Urinary bladder (tissue), 3 donors: ENCODE measurements at regions not wholly inside any gene's neighbourhood (a gene's known extent, or its start where the extent isn't known, plus 50 kb on each side); places are given as distances from the start of the nearest gene placed in this dataset.

Source experiments
- DNase-seq: peaks from one replicate; pipeline ENCODE4 v3.0.0-alpha.2; 2015; ENCODE audit errors: extremely low spot score
- H3K27ac ChIP-seq: one replicate; pipeline ENCODE4 v1.5.1; 2013; ENCODE audit warnings: low read depth, mild to moderate bottlenecking, moderate library complexity
- H3K36me3 ChIP-seq: one replicate; pipeline ENCODE4 v1.6.1; 2013; ENCODE audit warnings: mild to moderate bottlenecking, moderate library complexity; ENCODE audit not compliant: insufficient read depth
- H3K4me1 ChIP-seq: one replicate; pipeline ENCODE4 v1.6.1; 2013; ENCODE audit warnings: mild to moderate bottlenecking, moderate library complexity; ENCODE audit not compliant: insufficient read depth
- H3K4me3 ChIP-seq: one replicate; pipeline ENCODE4 v1.5.1; 2013; ENCODE audit warnings: low read depth, low read length
- WGBS: extraction: QIAGEN DNeasy Blood & Tissue Kit; methylation state at CpG from one replicate; pipeline ENCODE4 v1.1.7; 2013; 5-methylcytosine and 5-hydroxymethylcytosine counted together
- donor health status: healthy with polysubstance abuse.
- donor health status: healthy.

DNA sequence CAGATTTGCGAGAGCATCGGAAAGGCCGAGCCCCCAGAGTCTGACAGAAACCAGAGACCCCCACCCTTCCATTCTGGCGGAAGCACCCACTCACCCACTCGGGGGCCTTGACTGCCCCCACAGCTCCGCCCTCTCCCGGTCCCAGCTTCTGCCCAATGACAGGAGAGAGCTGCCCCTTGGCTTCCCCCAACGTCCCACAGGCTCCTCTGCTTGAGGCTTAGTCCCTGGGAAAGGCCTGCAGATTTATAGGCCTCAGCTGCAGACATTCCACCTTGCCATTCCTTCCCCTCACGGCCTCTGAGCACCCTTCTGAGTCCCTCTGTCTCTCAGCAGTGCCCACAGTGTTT, 125.0 kb upstream of the NCAM1 start:
- Histone ChIP-seq H3K36me3 (no peaks in the 10 kb centered on the region), H3K27ac (no peak overlapping the region), H3K4me1 (no peaks in the 10 kb centered on the region), H3K4me3 (no peak overlapping the region)
- DNase-seq = no peak
- 76% methylated on average over 9 of the region's 9 CpGs for WGBS

DNA sequence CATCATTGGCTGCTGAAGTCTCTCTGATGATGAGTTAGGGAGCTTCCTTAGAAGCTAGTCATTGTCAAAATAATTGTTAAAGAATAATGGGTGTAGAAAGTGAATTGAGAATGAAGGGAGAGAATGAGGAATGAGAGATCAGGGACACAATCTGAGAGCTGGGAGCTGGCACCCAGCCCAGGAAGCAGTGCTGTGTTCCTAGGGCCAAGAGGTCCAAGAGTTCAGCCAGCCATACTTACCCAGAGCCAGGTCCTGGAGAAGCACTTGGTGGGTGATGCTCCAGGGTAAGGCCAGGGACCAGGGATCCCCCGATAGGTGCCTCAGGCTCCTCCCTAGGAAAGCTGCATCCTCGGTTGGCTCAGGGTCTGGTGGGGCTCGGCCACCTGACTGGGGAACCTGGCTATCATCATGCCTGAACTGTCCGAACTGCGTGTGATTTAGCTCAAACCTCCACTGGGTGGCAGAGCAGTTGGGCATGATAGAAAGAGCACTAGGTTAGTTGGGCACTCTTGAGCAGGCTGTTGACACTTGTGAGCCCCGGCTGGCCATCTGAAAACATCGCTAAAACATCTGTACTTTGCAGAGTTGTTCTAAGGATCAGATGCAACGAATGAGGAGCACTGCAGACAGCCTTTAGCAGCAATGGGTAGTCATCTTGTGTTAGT, 123.9 kb upstream of the NCAM1 start:
- 65% methylated on average over 8 of the region's 8 CpGs for WGBS
- Histone ChIP-seq H3K27ac (no peak overlapping the region), H3K4me3 (no peak overlapping the region), H3K36me3 (no peaks in the 10 kb centered on the region), H3K4me1 (no peaks in the 10 kb centered on the region)
- no peak for DNase-seq

DNA sequence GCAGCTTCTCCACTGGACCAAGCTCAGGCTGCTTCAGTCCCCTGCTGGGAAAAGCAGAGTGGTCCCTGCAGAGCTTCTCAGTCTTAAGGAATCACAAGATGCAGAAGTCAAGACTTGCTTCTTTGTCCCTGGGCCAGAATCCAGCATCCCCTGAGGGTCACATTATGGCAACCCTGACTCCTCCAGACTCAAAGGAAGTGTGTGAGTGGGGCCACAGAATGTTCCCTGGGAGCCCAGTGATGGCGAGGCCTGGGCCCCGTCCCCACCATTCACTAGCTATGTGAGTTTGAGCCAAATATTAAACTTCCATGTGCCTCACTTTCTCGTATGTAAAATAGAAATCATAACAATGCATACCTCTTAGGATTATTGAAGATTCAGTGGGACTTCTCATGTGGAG, 122.2 kb upstream of the NCAM1 start:
- no peak overlapping the region for H3K27ac ChIP-seq
- H3K4me1 ChIP-seq = no peaks in the 10 kb centered on the region
- no peak overlapping the region for H3K4me3 ChIP-seq
- WGBS = 87% methylated on average over 3 of the region's 3 CpGs
- no peaks in the 10 kb centered on the region for H3K36me3 ChIP-seq
- DNase-seq = no peak

DNA sequence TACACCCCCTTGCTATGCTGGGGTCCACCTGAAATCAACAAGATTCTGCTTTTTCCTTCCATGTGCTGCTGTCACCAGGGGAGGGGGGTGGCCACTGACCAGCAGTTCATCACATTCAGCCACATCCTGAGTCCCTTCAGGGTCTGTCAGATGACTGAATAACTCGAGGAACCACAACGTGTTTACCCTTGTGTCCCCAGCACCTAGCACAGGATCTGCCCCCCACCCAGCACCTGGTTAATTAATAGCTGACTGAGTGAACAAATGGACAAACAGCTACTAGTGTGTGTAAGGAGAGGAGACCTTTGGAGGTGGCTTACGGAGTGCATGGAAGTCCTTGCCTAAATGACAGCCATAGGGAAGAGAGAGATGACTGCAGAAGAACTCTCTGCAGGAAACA, 119.5 kb upstream of the NCAM1 start:
- no peak overlapping the region for H3K27ac ChIP-seq
- no peaks in the 10 kb centered on the region for H3K36me3 ChIP-seq
- no peaks in the 10 kb centered on the region for H3K4me1 ChIP-seq
- no peak overlapping the region for H3K4me3 ChIP-seq
- no peak for DNase-seq
- WGBS = 71% methylated on average over 3 of the region's 3 CpGs

GRCh38 chr11:112842151-112842550, 119.1 kb upstream of the NCAM1 start:
- Histone ChIP-seq H3K4me3 (no peak overlapping the region), H3K27ac (no peak overlapping the region), H3K36me3 (no peaks in the 10 kb centered on the region), H3K4me1 (no peaks in the 10 kb centered on the region)
- 88% methylated on average over 4 of the region's 4 CpGs for WGBS
- no peak for DNase-seq

DNA sequence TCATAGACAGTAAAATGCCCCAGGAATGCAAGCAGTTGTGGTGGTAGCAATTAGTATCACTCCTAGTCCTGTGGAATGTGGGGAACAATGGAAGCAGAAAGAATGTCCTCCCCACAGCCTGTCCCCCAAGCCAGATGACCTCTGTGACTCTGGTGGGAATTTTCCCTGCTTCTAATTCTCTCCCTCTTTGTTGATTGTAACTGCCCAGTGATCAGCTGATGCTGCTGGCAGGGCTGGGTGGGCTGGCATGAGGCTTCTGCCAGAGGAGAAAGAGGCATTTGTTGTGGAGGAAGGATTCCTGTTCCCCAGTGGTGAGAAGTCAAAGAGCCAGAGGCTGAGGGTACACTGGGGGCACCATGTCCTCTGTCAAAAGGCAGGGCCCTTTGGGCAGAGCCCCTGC, 116.7 kb upstream of the NCAM1 start:
- Histone ChIP-seq H3K36me3 (no peaks in the 10 kb centered on the region), H3K4me1 (no peaks in the 10 kb centered on the region), H3K27ac (no peak overlapping the region), H3K4me3 (no peak overlapping the region)
- DNase-seq = no peak

- H3K4me1 ChIP-seq = no peaks in the 10 kb centered on the region
- WGBS = 96% methylated on average over 4 of the region's 4 CpGs
- H3K4me3 ChIP-seq = no peak overlapping the region
- H3K27ac ChIP-seq = no peak overlapping the region
- DNase-seq = no peak
- H3K36me3 ChIP-seq = no peaks in the 10 kb centered on the region
Observed at GRCh38 chr11:112847568-112847967, 113.7 kb upstream of the NCAM1 start.

DNA sequence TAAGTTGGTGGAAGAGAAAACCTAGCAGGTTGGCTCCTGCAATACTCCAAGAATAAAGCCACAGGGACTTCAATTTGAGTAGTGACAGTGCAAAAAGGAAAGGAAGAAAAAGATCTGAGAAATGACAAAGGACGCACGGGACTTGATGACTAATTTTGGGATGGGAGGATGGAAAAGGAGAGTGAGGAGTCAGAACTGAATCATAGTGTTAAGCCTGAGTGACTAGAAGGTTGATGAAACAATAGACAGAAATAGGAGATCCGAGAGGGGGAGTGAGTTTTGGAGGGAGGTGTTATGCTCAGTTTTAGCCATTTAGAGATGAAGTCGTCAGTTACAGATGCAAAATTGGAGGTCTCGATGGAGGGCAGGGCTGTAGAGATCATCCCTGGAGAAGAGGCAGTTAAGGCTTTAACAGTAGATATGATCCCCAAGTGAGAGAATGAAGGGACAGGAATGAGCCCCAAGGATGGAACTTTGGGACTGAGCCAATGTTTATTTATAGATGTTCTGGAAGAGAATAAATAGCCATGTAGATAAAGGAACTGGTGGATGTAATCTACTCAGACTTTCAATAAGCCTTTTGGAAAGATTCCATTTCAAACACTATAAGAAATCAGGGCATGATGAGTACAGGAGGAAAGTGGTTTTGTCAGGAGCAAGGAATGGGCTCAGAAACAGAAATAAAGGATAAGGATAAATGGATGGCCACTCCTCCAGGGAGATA, 108.9 kb upstream of the NCAM1 start:
- H3K4me3 ChIP-seq = no peak overlapping the region
- 59% methylated on average over 5 of the region's 5 CpGs for WGBS
- H3K4me1 ChIP-seq = no peaks in the 10 kb centered on the region
- H3K36me3 ChIP-seq = no peaks in the 10 kb centered on the region
- no peak for DNase-seq
- H3K27ac ChIP-seq = no peak overlapping the region

- no peak overlapping the region for H3K4me3 ChIP-seq
- no peaks in the 10 kb centered on the region for H3K4me1 ChIP-seq
- H3K27ac ChIP-seq = no peak overlapping the region
- 86% methylated on average over 4 of the region's 4 CpGs for WGBS
- no peaks in the 10 kb centered on the region for H3K36me3 ChIP-seq
- DNase-seq = no peak
Observed at GRCh38 chr11:112856133-112856532, 105.1 kb upstream of the NCAM1 start.

GRCh38 chr11:112856591-112856990, 104.6 kb upstream of the NCAM1 start:
- Histone ChIP-seq H3K4me3 (no peak overlapping the region), H3K36me3 (no peaks in the 10 kb centered on the region), H3K4me1 (no peaks in the 10 kb centered on the region), H3K27ac (no peak overlapping the region)
- WGBS = 58% methylated on average over 2 of the region's 2 CpGs
- no peak for DNase-seq

DNA sequence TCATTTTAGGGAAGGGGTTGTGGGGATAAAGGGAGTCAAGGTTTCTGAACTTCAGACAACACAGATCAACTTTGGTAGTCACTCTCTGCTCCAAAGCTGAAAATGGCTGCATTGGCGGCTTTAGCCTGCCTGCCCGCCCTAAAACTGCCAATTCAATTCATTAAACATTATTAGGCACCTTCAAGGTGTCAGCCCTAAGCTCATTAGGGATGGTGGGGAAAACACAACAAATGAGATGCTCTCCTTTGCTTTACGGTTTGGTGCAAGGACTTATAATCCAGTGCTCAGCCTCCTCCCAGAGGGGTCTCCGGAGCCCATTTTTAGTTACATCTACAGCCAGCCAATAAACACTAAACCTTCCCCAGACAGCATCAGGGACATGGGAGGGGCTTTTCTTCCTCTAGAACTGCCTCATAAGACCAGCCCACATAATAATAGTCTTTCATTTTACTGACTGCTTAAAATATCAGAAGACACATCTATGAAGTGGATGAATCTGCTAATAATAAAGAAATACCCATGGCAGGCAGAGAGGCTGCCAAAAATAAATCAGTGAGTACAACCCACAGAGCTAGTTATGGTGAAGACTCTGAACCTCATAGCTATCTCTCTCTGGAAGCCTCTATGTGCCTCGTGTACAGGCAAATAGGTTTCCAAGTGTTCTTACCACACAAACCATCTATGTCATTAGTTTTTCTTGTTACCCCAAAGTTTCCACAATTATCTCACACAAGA, 102.8 kb upstream of the NCAM1 start:
- Histone ChIP-seq H3K4me3 (no peak overlapping the region), H3K27ac (no peak overlapping the region), H3K4me1 (no peaks in the 10 kb centered on the region), H3K36me3 (no peaks in the 10 kb centered on the region)
- whole genome bisulfite sequencing = 80% methylated on average over 5 of the region's 5 CpGs
- no peak for DNase-seq

DNA sequence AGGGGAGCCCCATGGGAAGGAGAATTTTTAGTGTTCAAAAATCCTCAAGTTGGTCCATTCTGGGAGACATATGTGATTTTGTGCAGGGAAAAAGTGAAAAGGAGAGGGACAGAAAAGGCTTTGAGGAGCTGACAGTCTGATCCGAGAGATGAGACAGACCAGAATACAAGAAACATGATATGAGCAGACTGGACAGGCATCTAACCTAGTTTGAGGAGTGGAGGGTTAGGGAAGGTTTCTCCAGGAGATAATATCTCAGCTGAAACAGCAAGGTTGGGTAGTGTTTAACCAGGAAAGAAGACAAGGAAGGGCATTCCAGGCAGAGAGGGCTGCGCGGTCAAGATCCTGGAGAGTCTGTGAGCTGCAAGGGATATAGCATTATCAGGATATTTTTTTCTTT, 101.4 kb upstream of the NCAM1 start:
- no peak for DNase-seq
- no peak overlapping the region for H3K4me3 ChIP-seq
- 91% methylated on average over 3 of the region's 3 CpGs for WGBS

DNA sequence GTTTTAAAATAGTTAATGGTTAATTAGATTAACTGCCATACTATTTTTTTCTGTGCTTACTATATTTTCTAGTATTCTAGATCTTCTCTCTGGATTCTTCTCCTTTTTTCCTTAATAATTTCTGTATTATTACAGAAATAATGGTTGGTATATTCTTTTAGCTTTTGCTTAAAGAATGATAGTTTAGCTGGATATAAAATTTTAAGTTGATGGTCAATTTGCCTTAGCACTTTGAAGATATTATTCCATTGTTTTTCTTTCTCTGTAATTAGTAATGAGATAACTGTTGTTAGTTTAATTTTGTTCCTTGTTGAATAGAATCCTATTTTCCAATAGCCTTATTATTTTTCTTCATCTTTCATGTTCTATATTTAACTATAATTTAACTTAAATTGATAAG, 99.9 kb upstream of the NCAM1 start:
- Histone ChIP-seq H3K4me1 (no peaks in the 10 kb centered on the region), H3K27ac (no peak overlapping the region), H3K36me3 (no peaks in the 10 kb centered on the region), H3K4me3 (no peak overlapping the region)
- no peak for DNase-seq

More for the DNA sequence above, 101.4 kb upstream of the NCAM1 start:
- Histone ChIP-seq H3K27ac (no peak overlapping the region), H3K36me3 (no peaks in the 10 kb centered on the region), H3K4me1 (no peaks in the 10 kb centered on the region)

DNA sequence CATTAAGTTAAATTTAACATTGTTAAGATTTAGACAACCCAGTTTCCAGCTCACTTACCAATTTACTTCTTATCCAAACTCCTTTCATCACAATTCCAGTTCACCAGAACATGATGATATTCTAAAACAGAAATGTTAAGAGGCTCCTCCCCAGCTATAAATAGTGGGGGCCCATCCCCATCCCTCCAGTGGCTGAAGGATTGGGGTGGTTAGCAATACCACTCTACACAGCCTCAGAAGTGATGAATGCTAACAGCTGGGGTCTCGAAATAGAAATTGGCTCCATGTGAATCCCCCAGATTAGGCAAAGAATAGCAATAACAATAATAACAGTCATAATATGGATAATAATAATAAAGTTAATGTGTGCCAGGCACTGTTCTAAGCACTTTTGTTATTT, 97.9 kb upstream of the NCAM1 start:
- Histone ChIP-seq H3K4me1 (no peaks in the 10 kb centered on the region), H3K4me3 (no peak overlapping the region), H3K27ac (no peak overlapping the region), H3K36me3 (no peaks in the 10 kb centered on the region)
- 58% methylated on average over 1 of the region's 1 CpG for WGBS
- DNase-seq = no peak
